Kidney (tissue), 13 donors: ENCODE measurements at regions not wholly inside any gene's neighbourhood (a gene's known extent, or its start where the extent isn't known, plus 50 kb on each side); places are given as distances from the start of the nearest gene placed in this dataset.
A peak's percentile ranks its signal among the peaks of the same experiment; 100 is the strongest.

ENCODE experiments used
- DNase-seq, 5 donors: peaks; one replicate each; pipeline ENCODE4 v3.0.0-alpha.2; 2013 to 2020
- FAIRE-seq: peaks from 2 replicates; lab custom pipeline; 2012; peaks lifted over from hg19 to GRCh38; lab: Jason Lieb, UNC
- H3K27ac ChIP-seq, 2 donors: one replicate each; pipeline ENCODE4 v1.7.0; 2013; ENCODE audit warnings: low read depth in 2 of 2, low read length in 2 of 2, inconsistent platforms in 1 of 2
- H3K27me3 ChIP-seq: one replicate; pipeline ENCODE4 v1.7.1; 2013; ENCODE audit warnings: low read length, inconsistent platforms; ENCODE audit not compliant: control insufficient read depth, insufficient read depth
- H3K36me3 ChIP-seq, 3 donors: one replicate each; pipeline versions ENCODE4 v1.7.0 to v1.7.1; 2013; ENCODE audit warnings: low read length in 3 of 3, control low read depth in 1 of 3, inconsistent platforms in 1 of 3; ENCODE audit not compliant: insufficient read depth in 3 of 3, control insufficient read depth in 2 of 3
- H3K4me1 ChIP-seq, 3 donors: one replicate each; pipeline versions ENCODE4 v1.7.0 to v1.7.1; 2013; ENCODE audit warnings: low read length in 3 of 3, inconsistent platforms in 1 of 3, low read depth in 1 of 3; ENCODE audit not compliant: control insufficient read depth in 2 of 3, insufficient read depth in 2 of 3
- H3K4me3 ChIP-seq, 3 donors: one replicate each; pipeline versions ENCODE4 v1.7.0 to v1.8.1; 2013; ENCODE audit warnings: low read length in 3 of 3, control low read depth in 1 of 3, inconsistent platforms in 1 of 3
- H3K9ac ChIP-seq, 3 donors: one replicate each; pipeline versions ENCODE4 v1.7.0 to v1.7.1; 2013; ENCODE audit warnings: low read length in 3 of 3, control low read depth in 1 of 3, inconsistent platforms in 1 of 3
- H3K9me3 ChIP-seq, 3 donors: one replicate each; pipeline versions ENCODE4 v1.7.0 to v1.7.1; 2013; ENCODE audit warnings: low read length in 3 of 3, control low read depth in 1 of 3, inconsistent platforms in 1 of 3; ENCODE audit not compliant: control insufficient read depth in 2 of 3, insufficient read depth in 1 of 3
- CTCF ChIP-seq: IDR thresholded peaks from 3 replicates; pipeline ENCODE4 v1.5.1; 2012; ENCODE audit warnings: mild to moderate bottlenecking, moderate library complexity, borderline replicate concordance; ENCODE audit not compliant: insufficient read depth; ENCODE audit errors: extremely low read depth
- intact Hi-C: fragments of 100-400 bp; cut with DNase I; formaldehyde crosslinking; loops from one replicate; pipeline ENCODE4 v1.11.1; 2022
- donor health status: control.
- donor health status: control.
- donor health status: control.
- donor health status: control.
- donor health status: control.
- donor health status: DM: yes; HTN: yes; CAD: no.
- donor health status: Normal renal cell carcinoma (clear cell type).

DNA sequence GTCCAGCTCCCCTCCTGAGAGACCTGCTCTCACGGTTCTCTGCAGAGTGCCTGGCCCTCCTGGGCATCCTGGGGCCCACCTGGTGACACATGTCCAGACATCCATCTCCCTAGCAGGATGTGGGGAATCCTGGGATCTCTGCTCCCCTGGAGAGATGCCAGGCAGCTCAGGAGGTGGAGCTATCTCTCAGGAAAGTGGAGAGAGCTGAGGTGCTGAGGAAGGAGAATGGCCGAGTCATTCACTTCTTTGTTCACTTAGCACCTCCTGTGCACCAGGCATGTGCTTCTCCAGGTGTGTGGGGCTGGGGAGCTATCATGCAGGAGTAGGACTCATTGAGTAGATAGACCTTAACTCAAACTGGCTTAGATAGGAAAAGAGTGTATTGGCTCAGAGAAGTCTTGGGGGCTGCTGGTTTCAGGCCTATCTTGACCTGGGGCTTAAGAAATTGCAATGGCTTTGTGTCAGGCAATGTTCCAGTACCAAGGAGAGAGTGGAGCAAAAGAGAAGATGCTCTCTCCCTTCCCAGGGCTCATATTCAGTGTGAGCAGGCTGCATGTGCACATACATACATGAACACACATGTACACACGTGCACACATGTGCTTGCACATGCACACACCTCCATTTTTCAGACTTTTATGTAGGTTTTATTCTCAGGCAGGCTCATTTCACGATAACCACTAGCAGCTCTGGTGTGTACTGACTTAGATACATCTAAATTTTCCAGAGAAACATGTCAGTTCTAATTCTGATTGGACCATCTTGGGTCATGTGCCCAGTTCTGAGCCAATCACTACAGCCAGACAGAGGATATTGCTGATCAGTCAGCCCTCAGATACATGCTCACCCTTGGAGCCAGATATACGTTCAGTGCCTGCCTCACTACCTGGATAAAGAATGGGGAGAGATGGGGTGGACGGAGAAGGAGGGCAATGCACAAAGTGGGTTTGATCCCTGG lies 437.6 kb downstream of the PTPRU start:
- no peaks in the 10 kb centered on the region for H3K9me3 ChIP-seq
- intact Hi-C loops = no loop called here
- FAIRE-seq = no peak
- H3K9ac ChIP-seq = no peak overlapping the region
- no peak overlapping the region for H3K4me3 ChIP-seq
- H3K36me3 ChIP-seq = no peaks in the 10 kb centered on the region
- DNase-seq = peak in 2 of 5 donors; percentile 1 to 14
- no peak overlapping the region for H3K27ac ChIP-seq
- no peaks in the 10 kb centered on the region for H3K4me1 ChIP-seq
- TF ChIP-seq CTCF = no peak
- no peaks in the 10 kb centered on the region for H3K27me3 ChIP-seq

- DNase-seq (peak in 1 of 5 donors; percentile 24), FAIRE-seq (no peak)
- no peaks in the 10 kb centered on the region for H3K4me1 ChIP-seq
- no peaks in the 10 kb centered on the region for H3K9me3 ChIP-seq
- TF ChIP-seq CTCF = no peak
- H3K36me3 ChIP-seq = no peaks in the 10 kb centered on the region
- H3K27me3 ChIP-seq = no peaks in the 10 kb centered on the region
- intact Hi-C loops = no loop called here
- H3K4me3 ChIP-seq = no peak overlapping the region
- no peak overlapping the region for H3K9ac ChIP-seq
- no peak overlapping the region for H3K27ac ChIP-seq
These were observed 436.8 kb downstream of the PTPRU start for GRCh38 chr1:29673228-29673500.

- FAIRE-seq (no peak), DNase-seq (peak in 2 of 5 donors; percentile 5 to 9)
These were observed 436.3 kb downstream of the PTPRU start for GRCh38 chr1:29672416-29673227.

More at GRCh38 chr1:29672416-29673227, 436.3 kb downstream of the PTPRU start:
- H3K9ac ChIP-seq = no peak overlapping the region
- no peaks in the 10 kb centered on the region for H3K36me3 ChIP-seq
- H3K9me3 ChIP-seq = no peaks in the 10 kb centered on the region
- no peak for TF ChIP-seq CTCF
- intact Hi-C loops = no loop called here
- no peak overlapping the region for H3K4me3 ChIP-seq
- no peaks in the 10 kb centered on the region for H3K27me3 ChIP-seq
- no peaks in the 10 kb centered on the region for H3K4me1 ChIP-seq
- no peak overlapping the region for H3K27ac ChIP-seq
